Ascending aorta (tissue), 2 donors: ENCODE measurements at regions not wholly inside any gene's neighbourhood (a gene's known extent, or its start where the extent isn't known, plus 50 kb on each side); places are given as distances from the start of the nearest gene placed in this dataset.

Experiments used
- DNase-seq, 2 donors: peaks; one replicate each; pipeline ENCODE4 v3.0.0-alpha.2; 2019; ENCODE audit warnings: low spot score in 2 of 2
- H3K27ac ChIP-seq, 2 donors: fragments of 200-600 bp; sonication (generic); one replicate each; pipeline ENCODE4 v1.5.1; 2016 to 2017; ENCODE audit warnings: mild to moderate bottlenecking in 1 of 2
- H3K27me3 ChIP-seq: fragments of 200-600 bp; sonication (generic); one replicate; pipeline ENCODE4 v1.5.1; 2017
- H3K36me3 ChIP-seq, 2 donors: fragments of 200-600 bp; sonication (generic); one replicate each; pipeline ENCODE4 v1.5.1; 2016
- H3K4me1 ChIP-seq, 2 donors: fragments of 200-600 bp; sonication (generic); one replicate each; pipeline ENCODE4 v1.5.1; 2016 to 2017; ENCODE audit warnings: mild to moderate bottlenecking in 1 of 2
- H3K4me3 ChIP-seq, 2 donors: fragments of 200-600 bp; sonication (generic); one replicate each; pipeline ENCODE4 v1.5.1; 2016 to 2017; ENCODE audit warnings: mild to moderate bottlenecking in 1 of 2
- H3K9me3 ChIP-seq, 2 donors: fragments of 200-600 bp; sonication (generic); one replicate each; pipeline ENCODE4 v1.5.1; 2016
- intact Hi-C: fragments of 100-400 bp; cut with DNase I; formaldehyde crosslinking; loops from one replicate; pipeline ENCODE4 v1.15.1; 2023
- TF ChIP-seq, protein P1 (sequence below), 3 experiments: fragments of 200-600 bp in 2 of 3; fragments of 450-650 bp in 1 of 3; sonication (generic) in 2 of 3; IDR thresholded peaks; one replicate each; pipeline ENCODE4 v1.5.1; 2016 to 2019; ENCODE audit warnings: antibody characterized with exemption in 3 of 3, mild to moderate bottlenecking in 1 of 3, moderate library complexity in 1 of 3

- H3K27me3 ChIP-seq: no peaks in the 10 kb centered on the region
- no peaks in the 10 kb centered on the region for H3K9me3 ChIP-seq
- H3K27ac ChIP-seq: no peak overlapping the region
- no peak for DNase-seq
- no peaks in the 10 kb centered on the region for H3K36me3 ChIP-seq
- TF ChIP-seq, protein P1, sequence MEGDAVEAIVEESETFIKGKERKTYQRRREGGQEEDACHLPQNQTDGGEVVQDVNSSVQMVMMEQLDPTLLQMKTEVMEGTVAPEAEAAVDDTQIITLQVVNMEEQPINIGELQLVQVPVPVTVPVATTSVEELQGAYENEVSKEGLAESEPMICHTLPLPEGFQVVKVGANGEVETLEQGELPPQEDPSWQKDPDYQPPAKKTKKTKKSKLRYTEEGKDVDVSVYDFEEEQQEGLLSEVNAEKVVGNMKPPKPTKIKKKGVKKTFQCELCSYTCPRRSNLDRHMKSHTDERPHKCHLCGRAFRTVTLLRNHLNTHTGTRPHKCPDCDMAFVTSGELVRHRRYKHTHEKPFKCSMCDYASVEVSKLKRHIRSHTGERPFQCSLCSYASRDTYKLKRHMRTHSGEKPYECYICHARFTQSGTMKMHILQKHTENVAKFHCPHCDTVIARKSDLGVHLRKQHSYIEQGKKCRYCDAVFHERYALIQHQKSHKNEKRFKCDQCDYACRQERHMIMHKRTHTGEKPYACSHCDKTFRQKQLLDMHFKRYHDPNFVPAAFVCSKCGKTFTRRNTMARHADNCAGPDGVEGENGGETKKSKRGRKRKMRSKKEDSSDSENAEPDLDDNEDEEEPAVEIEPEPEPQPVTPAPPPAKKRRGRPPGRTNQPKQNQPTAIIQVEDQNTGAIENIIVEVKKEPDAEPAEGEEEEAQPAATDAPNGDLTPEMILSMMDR (IDR thresholded peaks at IDR 0.05): no peak
- intact Hi-C loops: no loop called here
- H3K4me1 ChIP-seq: no peaks in the 10 kb centered on the region
- no peak overlapping the region for H3K4me3 ChIP-seq
Measured at GRCh38 chr18:55912919-55913318, 324.9 kb upstream of the TCF4 start.

DNA sequence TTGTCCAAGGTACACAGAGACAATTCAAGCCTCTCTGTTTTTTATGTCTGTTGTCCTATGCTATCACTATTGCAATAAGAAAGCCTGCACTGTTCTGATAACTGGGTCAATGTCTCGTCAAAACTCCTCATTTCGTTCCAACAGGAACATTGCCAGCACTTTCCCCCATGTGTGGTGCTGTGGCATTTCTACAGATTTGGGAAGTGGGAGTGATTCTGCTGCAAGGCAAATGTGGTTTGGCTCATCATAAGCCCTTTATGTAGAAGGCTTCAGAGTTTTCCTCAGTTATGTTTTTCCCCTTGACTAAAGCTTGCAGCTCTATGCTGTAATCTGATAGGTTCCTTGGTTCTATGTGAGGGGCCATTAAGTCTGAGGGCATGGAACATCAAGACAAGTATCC, 324.1 kb upstream of the TCF4 start:
- no peaks in the 10 kb centered on the region for H3K9me3 ChIP-seq
- DNase-seq: no peak
- no peaks in the 10 kb centered on the region for H3K27me3 ChIP-seq
- H3K4me1 ChIP-seq: no peaks in the 10 kb centered on the region
- no peaks in the 10 kb centered on the region for H3K36me3 ChIP-seq
- TF ChIP-seq, protein P1 (IDR thresholded peaks at IDR 0.05): no peak
- no peak overlapping the region for H3K27ac ChIP-seq
- intact Hi-C loops: no loop called here
- H3K4me3 ChIP-seq: no peak overlapping the region

DNA sequence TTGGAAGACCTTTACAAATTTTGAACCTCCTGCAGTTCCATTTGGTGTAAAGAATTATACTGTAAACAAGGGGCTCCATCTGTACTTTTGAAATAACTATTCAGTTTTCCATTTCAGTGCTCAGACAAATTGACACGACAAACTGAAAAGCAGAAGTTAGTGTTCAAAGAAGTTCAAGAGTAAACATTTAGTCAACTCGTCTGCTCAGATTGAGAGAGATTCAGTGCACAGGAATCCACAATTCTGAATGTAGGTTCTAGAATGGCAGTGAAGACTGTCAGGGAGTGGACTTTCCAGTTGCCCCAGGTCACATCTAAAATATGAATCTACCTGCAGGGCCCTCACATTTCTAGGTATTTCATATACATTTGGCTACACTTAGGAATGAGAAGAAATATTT, 322.3 kb upstream of the TCF4 start:
- Histone ChIP-seq H3K4me3 (no peak overlapping the region), H3K36me3 (no peaks in the 10 kb centered on the region), H3K27ac (no peak overlapping the region), H3K4me1 (no peaks in the 10 kb centered on the region), H3K9me3 (no peaks in the 10 kb centered on the region), H3K27me3 (no peaks in the 10 kb centered on the region)
- DNase-seq: no peak
- intact Hi-C loops: no loop called here
- TF ChIP-seq, protein P1 (IDR thresholded peaks at IDR 0.05): no peak

DNA sequence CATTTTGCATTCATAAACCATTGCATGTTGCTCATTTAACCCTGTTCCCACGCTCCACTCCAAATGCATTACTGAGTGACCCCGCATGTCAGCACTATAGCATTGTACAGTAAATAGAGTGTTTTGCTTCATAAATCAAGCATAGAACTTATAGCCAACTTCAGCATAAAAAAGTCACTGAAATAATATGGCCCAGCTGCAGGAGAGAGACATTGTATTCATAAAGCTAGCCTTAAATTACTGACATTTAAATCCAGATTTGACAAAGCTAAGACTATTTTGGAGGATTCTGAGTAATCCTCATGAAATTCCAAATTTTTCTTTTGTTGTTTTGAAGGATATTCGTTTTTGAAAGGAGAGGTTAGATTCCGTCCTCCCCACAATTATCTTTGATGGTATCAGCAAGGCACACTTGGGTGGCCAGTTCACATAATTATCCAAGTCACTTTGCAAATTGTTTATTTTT, 320.9 kb upstream of the TCF4 start:
- intact Hi-C loops: no loop called here
- no peak overlapping the region for H3K27ac ChIP-seq

GRCh38 chr18:55907453-55908175, 319.6 kb upstream of the TCF4 start:
- no peaks in the 10 kb centered on the region for H3K9me3 ChIP-seq
- intact Hi-C loops: no loop called here
- no peaks in the 10 kb centered on the region for H3K4me1 ChIP-seq
- peak overlapping the region in 1 of 2 donors; percentile 49 for H3K4me3 ChIP-seq
- H3K36me3 ChIP-seq: no peaks in the 10 kb centered on the region
- no peak overlapping the region for H3K27ac ChIP-seq
- no peaks in the 10 kb centered on the region for H3K27me3 ChIP-seq
- TF ChIP-seq, protein P1 (IDR thresholded peaks at IDR 0.05): no peak
- DNase-seq: no peak

More for the DNA sequence above, 320.9 kb upstream of the TCF4 start:
- TF ChIP-seq, protein P1 (IDR thresholded peaks at IDR 0.05): no peak
- no peaks in the 10 kb centered on the region for H3K4me1 ChIP-seq
- H3K27me3 ChIP-seq: no peaks in the 10 kb centered on the region
- H3K36me3 ChIP-seq: no peaks in the 10 kb centered on the region
- no peak for DNase-seq
- H3K9me3 ChIP-seq: no peaks in the 10 kb centered on the region
- no peak overlapping the region for H3K4me3 ChIP-seq
